ENCODE measurements at regions not wholly inside any gene's neighbourhood (a gene's known extent, or its start where the extent isn't known, plus 50 kb on each side); places are given as distances from the start of the nearest gene placed in this dataset.

DNA sequence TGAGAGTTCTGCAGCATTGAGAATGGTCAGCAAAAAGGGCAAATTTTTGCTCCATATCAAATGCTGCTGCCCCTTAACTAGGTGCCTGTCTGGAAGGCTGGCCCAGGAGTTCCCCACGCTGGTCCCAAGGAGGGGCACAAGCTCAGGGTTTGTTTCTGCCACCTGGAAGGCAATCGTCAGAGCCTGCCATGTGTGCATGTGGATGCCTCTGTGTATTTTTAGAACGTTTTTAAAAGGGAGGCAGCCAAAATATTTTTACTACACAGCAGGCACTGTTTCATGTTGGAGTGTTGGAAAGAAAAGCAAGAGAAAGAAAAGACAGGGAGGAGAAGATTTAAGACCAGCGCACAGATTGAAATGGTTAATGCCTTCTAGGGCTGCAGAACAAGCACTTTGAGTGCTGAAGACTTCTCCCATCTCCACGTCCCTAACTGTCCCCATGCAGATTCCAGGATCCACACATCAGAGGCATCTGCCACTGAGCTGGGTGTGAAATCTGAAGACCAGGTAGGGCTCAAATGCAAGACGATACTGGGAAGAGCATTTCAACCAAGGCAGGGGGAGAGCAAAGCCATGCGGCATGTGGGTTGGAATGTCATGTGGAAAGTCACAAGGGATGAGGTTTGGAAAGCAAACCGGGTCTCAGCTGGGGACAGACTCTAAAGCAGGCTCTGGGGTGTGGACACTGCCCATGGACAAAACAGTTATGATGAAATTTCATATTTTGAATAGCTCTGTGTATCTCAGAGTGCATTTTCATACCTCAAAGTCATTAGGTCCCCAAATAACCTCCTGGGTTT is 557.2 kb downstream of the BCL11B start:
- Histone ChIP-seq H3K56ac (ENCODE audit: extremely low read depth, insufficient read depth, low read length) (no peak overlapping the region), H3K9me3 (ENCODE audit: control insufficient read depth, insufficient read depth, low read length) (peaks cover 29% of the 10 kb centered on the region), H2AK5ac (ENCODE audit: low read depth, low read length) (no peak overlapping the region), H4K5ac (ENCODE audit: low read depth, low read length) (no peak overlapping the region), H4K91ac (ENCODE audit: insufficient read depth, low read depth, low read length) (no peak overlapping the region), H3K14ac (replicated peaks; ENCODE audit: low read depth, low read length) (no peak overlapping the region), H3K27me3 (ENCODE audit: control insufficient read depth, insufficient read depth, low read length) (no peaks in the 10 kb centered on the region), H3K9ac (ENCODE audit: low read depth, low read length) (no peak overlapping the region), H4K8ac (ENCODE audit: low read depth in 2 of 2, low read length in 2 of 2) (no peak overlapping the region), H3K9me1 (ENCODE audit: insufficient read depth, low read length) (no peaks in the 10 kb centered on the region), H3K23ac (ENCODE audit: low read depth, low read length) (no peak overlapping the region), H2AK9ac (replicated peaks; ENCODE audit: low read depth, low read length, poor library complexity) (no peak overlapping the region), H2BK15ac (ENCODE audit: low read depth, low read length) (no peak overlapping the region), H3K36me3 (ENCODE audit: control insufficient read depth, insufficient read depth, low read length) (no peaks in the 10 kb centered on the region), H3K27ac (ENCODE audit: insufficient read depth, low read length) (no peak overlapping the region), H2BK20ac (ENCODE audit: low read depth, low read length) (no peak overlapping the region), H2AFZ (replicated peaks; ENCODE audit: low read length, poor library complexity) (no peak overlapping the region), H3K4me1 (ENCODE audit: control insufficient read depth, insufficient read depth, low read length) (no peaks in the 10 kb centered on the region), H2BK120ac (ENCODE audit: low read depth, low read length) (no peak overlapping the region), H4K20me1 (ENCODE audit: insufficient read depth, low read length) (no peaks in the 10 kb centered on the region), H3K18ac (ENCODE audit: low read depth, low read length) (no peak overlapping the region), H3K4ac (ENCODE audit: low read depth, low read length) (no peak overlapping the region), H2BK5ac (ENCODE audit: low read depth, low read length, poor library complexity, severe bottlenecking) (no peak overlapping the region), H3K79me1 (ENCODE audit: low read depth in 1 of 2, low read length in 2 of 2) (no peaks in the 10 kb centered on the region), H3K4me3 (ENCODE audit: insufficient read depth, low read depth, low read length) (no peak overlapping the region), H3K4me2 (ENCODE audit: low read depth, low read length) (no peak overlapping the region)
- 60% methylated on average over 1 of the region's 8 CpGs; no CpG with 5 or more reads in 1 of the 2 experiments for WGBS, 2 experiments (ENCODE audit: extremely low coverage in 2 of 2, insufficient read length in 1 of 2)
- DNase-seq (no peak), ATAC-seq (ENCODE audit: low read depth) (no peak)
- ChIA-PET CTCF (no interaction called here), POLR2A (ENCODE audit: unreplicated experiment) (no interaction called here)
- no peak for TF ChIP-seq POLR2A (IDR thresholded peaks at IDR 0.05; ENCODE audit: low read depth, low read length)
- intact Hi-C loops (cut with micrococcal nuclease), result no loop called here
- in situ Hi-C loops (cut with MboI; ENCODE audit: low sequenced_read_pairs), result no loop called here
- no TSS peak for BruUV-seq (replicated peaks)
- dilution Hi-C loops (cut with HindIII; ENCODE audit: low sequenced_read_pairs, unreplicated experiment), result no loop called here

All from IMR-90 (cell line).